ENCODE measurements at regions not wholly inside any gene's neighbourhood (a gene's known extent, or its start where the extent isn't known, plus 50 kb on each side); places are given as distances from the start of the nearest gene placed in this dataset.

GRCh38 chr9:135299651-135300345 is 179.8 kb upstream of the PPP1R26 start:
- peak in 1 of 2 experiments; percentile 26 for DNase-seq
- POLR2A ChIA-PET: no interaction called here
- BruUV-seq (replicated peaks): no TSS peak

GRCh38 chr9:135300346-135301141 is 179.0 kb upstream of the PPP1R26 start:
- no peaks in the 10 kb centered on the region for H3K4me1 ChIP-seq
- H3K27ac Mint-ChIP-seq (ENCODE audit: unreplicated experiment): no peak overlapping the region
- H3K4me1 Mint-ChIP-seq (ENCODE audit: low read depth, unreplicated experiment): no peaks in the 10 kb centered on the region
- H3K4me3 ChIP-seq (ENCODE audit: low read depth, low read length): no peak overlapping the region
- POLR2A ChIA-PET: no interaction called here
- peaks cover 33% of the 10 kb centered on the region for H3K27me3 Mint-ChIP-seq (ENCODE audit: insufficient read depth, unreplicated experiment)
- H3K36me3 ChIP-seq (ENCODE audit: control insufficient read depth, insufficient read depth, low read length): no peaks in the 10 kb centered on the region
- no peaks in the 10 kb centered on the region for H3K9me3 ChIP-seq
- no peak overlapping the region for H3K4me3 Mint-ChIP-seq (ENCODE audit: unreplicated experiment)
- H3K36me3 Mint-ChIP-seq (ENCODE audit: insufficient read depth, unreplicated experiment): no peaks in the 10 kb centered on the region
- CTCF ChIA-PET: no interaction called here
- TF ChIP-seq CTCF (IDR thresholded peaks at IDR 0.05; ENCODE audit: insufficient read depth in 1 of 2, low read depth in 1 of 2, low read length in 1 of 2, severe bottlenecking in 1 of 2, unreplicated experiment in 1 of 2): no peak
- H3K9me3 Mint-ChIP-seq (ENCODE audit: unreplicated experiment): peaks cover 14% of the 10 kb centered on the region
- intact Hi-C loops (cut with micrococcal nuclease; ENCODE audit: unreplicated experiment): no loop called here
- BruUV-seq (replicated peaks): no TSS peak
- peak in 1 of 2 experiments; percentile 22 for DNase-seq
- H3K27me3 ChIP-seq (replicated peaks; ENCODE audit: control insufficient read depth, insufficient read depth, low read length): no peaks in the 10 kb centered on the region; the same call in 1 of the 2 replicates

More at GRCh38 chr9:135299651-135300345, 179.8 kb upstream of the PPP1R26 start:
- Histone ChIP-seq H3K4me1 (no peaks in the 10 kb centered on the region), H3K9me3 (no peaks in the 10 kb centered on the region), H3K36me3 (ENCODE audit: control insufficient read depth, insufficient read depth, low read length) (no peaks in the 10 kb centered on the region), H3K27me3 (replicated peaks; ENCODE audit: control insufficient read depth, insufficient read depth, low read length) (no peaks in the 10 kb centered on the region; the same call in 1 of the 2 replicates), H3K4me3 (ENCODE audit: low read depth, low read length) (no peak overlapping the region)
- Mint-ChIP-seq H3K27me3 (ENCODE audit: insufficient read depth, unreplicated experiment) (peaks cover 33% of the 10 kb centered on the region), H3K9me3 (ENCODE audit: unreplicated experiment) (peaks cover 14% of the 10 kb centered on the region), H3K4me1 (ENCODE audit: low read depth, unreplicated experiment) (no peaks in the 10 kb centered on the region), H3K27ac (ENCODE audit: unreplicated experiment) (no peak overlapping the region), H3K36me3 (ENCODE audit: insufficient read depth, unreplicated experiment) (no peaks in the 10 kb centered on the region), H3K4me3 (ENCODE audit: unreplicated experiment) (no peak overlapping the region)
- intact Hi-C loops (cut with micrococcal nuclease; ENCODE audit: unreplicated experiment): no loop called here
- TF ChIP-seq CTCF (IDR thresholded peaks at IDR 0.05; ENCODE audit: insufficient read depth in 1 of 2, low read depth in 1 of 2, low read length in 1 of 2, severe bottlenecking in 1 of 2, unreplicated experiment in 1 of 2): no peak
- CTCF ChIA-PET: no interaction called here

- POLR2A ChIA-PET: no interaction called here
- BruUV-seq (replicated peaks): no TSS peak
- CTCF ChIA-PET: no interaction called here
- Histone ChIP-seq H3K36me3 (ENCODE audit: control insufficient read depth, insufficient read depth, low read length) (no peaks in the 10 kb centered on the region), H3K4me1 (no peaks in the 10 kb centered on the region), H3K4me3 (ENCODE audit: low read depth, low read length) (no peak overlapping the region), H3K27me3 (replicated peaks; ENCODE audit: control insufficient read depth, insufficient read depth, low read length) (no peaks in the 10 kb centered on the region; the same call in 1 of the 2 replicates), H3K9me3 (no peaks in the 10 kb centered on the region)
- TF ChIP-seq CTCF (IDR thresholded peaks at IDR 0.05; ENCODE audit: insufficient read depth in 1 of 2, low read depth in 1 of 2, low read length in 1 of 2, severe bottlenecking in 1 of 2, unreplicated experiment in 1 of 2): no peak
- peaks cover 20% of the 10 kb centered on the region for H3K9me3 Mint-ChIP-seq (ENCODE audit: unreplicated experiment)
- peak in 1 of 2 experiments; percentile 22 for DNase-seq
- H3K4me1 Mint-ChIP-seq (ENCODE audit: low read depth, unreplicated experiment): no peaks in the 10 kb centered on the region
- H3K27me3 Mint-ChIP-seq (ENCODE audit: insufficient read depth, unreplicated experiment): peaks cover 32% of the 10 kb centered on the region
- intact Hi-C loops (cut with micrococcal nuclease; ENCODE audit: unreplicated experiment): no loop called here
- no peak overlapping the region for H3K4me3 Mint-ChIP-seq (ENCODE audit: unreplicated experiment)
- H3K36me3 Mint-ChIP-seq (ENCODE audit: insufficient read depth, unreplicated experiment): no peaks in the 10 kb centered on the region
- H3K27ac Mint-ChIP-seq (ENCODE audit: unreplicated experiment): no peak overlapping the region
Measured at GRCh38 chr9:135301271-135302263, 178.0 kb upstream of the PPP1R26 start.

Measured in Caco-2 (cell line).